CD4-positive, alpha-beta T cell treated with Interleukin-10 for 1 hour (primary cell): ENCODE measurements at regions not wholly inside any gene's neighbourhood (a gene's known extent, or its start where the extent isn't known, plus 50 kb on each side); places are given as distances from the start of the nearest gene placed in this dataset.
"Not testable (repeated sequence)": the region's sequence is repeated elsewhere in the genome, so short reads cannot be mapped to it uniquely, and the experiment has no call there.

Source experiments
- DNase-seq: peaks from one replicate; pipeline ENCODE4 v3.0.0-alpha.2; 2020

- not testable (repeated sequence) for DNase-seq
Observed at GRCh38 chr4:82301390-82301789, 72.4 kb downstream of the HNRNPD start.

GRCh38 chr4:82293304-82293703 lies 80.5 kb downstream of the HNRNPD start:
- peak; percentile 52 for DNase-seq

- no peak for DNase-seq
Observed at GRCh38 chr4:82287720-82288119, 86.1 kb downstream of the HNRNPD start.

- peak; percentile 99 for DNase-seq
Observed at GRCh38 chr4:82284858-82285805, 88.7 kb downstream of the HNRNPD start.

GRCh38 chr4:82284475-82284857 lies 89.3 kb downstream of the HNRNPD start:
- no peak for DNase-seq

- DNase-seq: no peak
Observed at GRCh38 chr4:82282875-82283274, 90.9 kb downstream of the HNRNPD start.

- not testable (repeated sequence) for DNase-seq
Observed at GRCh38 chr4:82279550-82279949, 94.2 kb downstream of the HNRNPD start.

- no peak for DNase-seq
Observed at GRCh38 chr4:82276332-82276640, 97.5 kb downstream of the HNRNPD start.

- no peak for DNase-seq
Observed at GRCh38 chr4:82275431-82276331, 98.1 kb downstream of the HNRNPD start.

GRCh38 chr4:82274700-82275099 lies 99.1 kb downstream of the HNRNPD start:
- DNase-seq: not testable (repeated sequence)

GRCh38 chr4:82272523-82272922 lies 101.3 kb downstream of the HNRNPD start:
- not testable (repeated sequence) for DNase-seq

GRCh38 chr4:82271915-82272480 lies 101.8 kb downstream of the HNRNPD start:
- not testable (repeated sequence) for DNase-seq

GRCh38 chr4:82268826-82269193 lies 105.0 kb downstream of the HNRNPD start:
- no peak for DNase-seq

GRCh38 chr4:82268050-82268825 lies 105.6 kb downstream of the HNRNPD start:
- peak; percentile 56 for DNase-seq

- no peak for DNase-seq
Observed at GRCh38 chr4:82267506-82267905, 106.3 kb downstream of the HNRNPD start.

- DNase-seq: no peak
Observed at GRCh38 chr4:82266345-82266744, 107.4 kb downstream of the HNRNPD start.

GRCh38 chr4:82261084-82261483 lies 112.7 kb downstream of the HNRNPD start:
- DNase-seq: no peak

GRCh38 chr4:82260632-82261031 lies 113.2 kb downstream of the HNRNPD start:
- no peak for DNase-seq

GRCh38 chr4:82256718-82257117 lies 117.1 kb downstream of the HNRNPD start:
- no peak for DNase-seq

- no peak for DNase-seq
Observed at GRCh38 chr4:82255657-82256056, 118.1 kb downstream of the HNRNPD start.

GRCh38 chr4:82248903-82249632 lies 124.7 kb downstream of the HNRNPD start:
- DNase-seq: no peak

- DNase-seq: no peak
Observed at GRCh38 chr4:82247629-82248028, 126.2 kb downstream of the HNRNPD start.
